PC-9 (cell line): ENCODE measurements at regions not wholly inside any gene's neighbourhood (a gene's known extent, or its start where the extent isn't known, plus 50 kb on each side); places are given as distances from the start of the nearest gene placed in this dataset.

Experiments
- CTCF ChIP-seq: fragments of 200-600 bp; sonication (generic); conservative IDR thresholded peaks from 2 replicates; pipeline ENCODE4 v1.6.1; 2017; ENCODE audit warnings: mixed run types, antibody characterized with exemption, mild to moderate bottlenecking, moderate library complexity
- EZH2 ChIP-seq: fragments of 200-600 bp; sonication (generic); IDR thresholded peaks from 2 replicates; pipeline ENCODE4 v1.8.0; 2017; ENCODE audit warnings: antibody characterized with exemption, low read depth

GRCh38 chr2:234593636-234594035, 96.8 kb upstream of the ARL4C start:
- TF ChIP-seq CTCF (no peak), EZH2 (no peak)
